ENCODE measurements at regions not wholly inside any gene's neighbourhood (a gene's known extent, or its start where the extent isn't known, plus 50 kb on each side); places are given as distances from the start of the nearest gene placed in this dataset.
"Not testable (repeated sequence)": the region's sequence is repeated elsewhere in the genome, so short reads cannot be mapped to it uniquely, and the experiment has no call there.

DNA sequence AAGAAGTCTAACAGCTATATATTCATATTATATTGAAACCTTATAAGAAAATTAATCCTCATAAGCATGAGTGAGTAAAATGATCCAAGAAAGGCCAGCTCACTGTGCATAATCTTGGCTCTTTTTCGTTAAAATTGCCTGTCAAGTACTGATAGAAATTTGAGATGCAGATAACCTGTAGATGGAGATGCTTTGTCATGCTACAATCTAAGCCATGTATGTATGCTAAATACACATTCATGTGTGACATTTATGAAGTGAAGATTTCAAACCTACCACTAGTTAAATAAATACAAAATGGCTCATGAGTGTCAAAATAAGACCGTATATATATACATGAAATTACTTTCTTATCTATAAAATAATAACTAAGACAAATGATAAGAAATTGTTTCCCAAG, 1491.5 kb upstream of the PRMT6 start:
- DNase-seq (ENCODE audit: low read depth in 2 of 2) = no peak
- no peak for TF ChIP-seq CTCF (IDR thresholded peaks at IDR 0.05; ENCODE audit: low read depth, low read length)
- no peak overlapping the region for H3K4me3 ChIP-seq (replicated peaks in 1 of 2; ENCODE audit: low read depth in 2 of 2, low read length in 2 of 2)

GRCh38 chr1:105585791-105586190, 1470.7 kb upstream of the PRMT6 start:
- no peak overlapping the region for H3K4me3 ChIP-seq (replicated peaks in 1 of 2; ENCODE audit: low read depth in 2 of 2, low read length in 2 of 2)
- DNase-seq (ENCODE audit: low read depth in 2 of 2) = peak in 1 of 2 donors; percentile 3
- TF ChIP-seq CTCF (IDR thresholded peaks at IDR 0.05; ENCODE audit: low read depth, low read length) = no peak

GRCh38 chr1:105591681-105592080, 1464.8 kb upstream of the PRMT6 start:
- TF ChIP-seq CTCF (IDR thresholded peaks at IDR 0.05; ENCODE audit: low read depth, low read length) = no peak
- no peak overlapping the region for H3K4me3 ChIP-seq (replicated peaks in 1 of 2; ENCODE audit: low read depth in 2 of 2, low read length in 2 of 2)
- DNase-seq (ENCODE audit: low read depth in 2 of 2) = no peak

- TF ChIP-seq CTCF (IDR thresholded peaks at IDR 0.05; ENCODE audit: low read depth, low read length) = peak; percentile 1
These were observed 1447.8 kb upstream of the PRMT6 start for GRCh38 chr1:105608713-105609112.

GRCh38 chr1:105626276-105626987, 1430.0 kb upstream of the PRMT6 start:
- no peak for DNase-seq (ENCODE audit: low read depth in 2 of 2)
- no peak for TF ChIP-seq CTCF (IDR thresholded peaks at IDR 0.05; ENCODE audit: low read depth, low read length)
- H3K4me3 ChIP-seq (replicated peaks in 1 of 2; ENCODE audit: low read depth in 2 of 2, low read length in 2 of 2) = no peak overlapping the region

More at GRCh38 chr1:105608713-105609112, 1447.8 kb upstream of the PRMT6 start:
- DNase-seq (ENCODE audit: low read depth in 2 of 2) = peak; percentile 9 to 33
- H3K4me3 ChIP-seq (replicated peaks in 1 of 2; ENCODE audit: low read depth in 2 of 2, low read length in 2 of 2) = no peak overlapping the region

DNA sequence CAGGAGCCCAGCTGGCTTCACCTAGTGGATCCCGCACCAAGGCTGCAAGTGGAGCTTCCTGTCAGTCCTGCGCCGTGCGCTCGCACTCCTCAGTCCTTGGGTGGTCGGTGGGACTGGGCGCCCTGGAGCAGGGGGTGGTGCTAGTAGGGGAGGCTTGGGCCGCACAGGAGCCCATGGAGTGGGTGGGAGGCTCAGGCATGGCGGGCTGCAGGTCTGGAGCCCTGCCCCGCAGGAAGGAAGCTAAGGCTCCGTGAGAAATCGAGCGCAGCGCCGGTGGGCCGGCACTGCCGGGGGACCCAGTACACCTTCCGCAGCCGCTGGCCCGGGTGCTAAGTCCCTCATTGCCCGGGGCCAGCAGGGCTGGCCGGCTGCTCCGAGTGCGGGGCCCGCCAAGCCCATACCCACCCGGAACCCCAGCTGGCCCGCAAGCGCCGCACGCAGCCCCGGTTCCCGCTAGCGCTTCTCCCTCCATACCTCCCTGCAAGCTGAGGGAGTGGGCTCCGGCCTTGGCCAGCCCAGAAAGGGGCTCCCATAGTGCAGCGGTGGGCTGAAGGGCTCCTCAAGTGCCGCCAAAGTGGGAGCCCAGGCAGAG, 1425.2 kb upstream of the PRMT6 start:
- DNase-seq (ENCODE audit: low read depth in 2 of 2); H3K4me3 ChIP-seq (replicated peaks in 1 of 2; ENCODE audit: low read depth in 2 of 2, low read length in 2 of 2): not testable (repeated sequence)

- no peak overlapping the region for H3K4me3 ChIP-seq (replicated peaks in 1 of 2; ENCODE audit: low read depth in 2 of 2, low read length in 2 of 2)
- TF ChIP-seq CTCF (IDR thresholded peaks at IDR 0.05; ENCODE audit: low read depth, low read length) = no peak
- no peak for DNase-seq (ENCODE audit: low read depth in 2 of 2)
These were observed 1423.9 kb upstream of the PRMT6 start for GRCh38 chr1:105632342-105633196.

Data from cardiac fibroblast (primary cell).